HCT116 (cell line): ENCODE measurements at regions not wholly inside any gene's neighbourhood (a gene's known extent, or its start where the extent isn't known, plus 50 kb on each side); places are given as distances from the start of the nearest gene placed in this dataset.

Experiments used
- ATAC-seq: fragments of 200-7000 bp; cut with Tn5 transposase; 2 replicates; pipeline ENCODE4 v1.9.1; 2020; ENCODE audit warnings: mild to moderate bottlenecking, moderate library complexity
- BruUV-seq: library from RNA; stranded (reverse); fragments of 400-500 nt; replicated peaks from 2 replicates; lab custom pipeline; 2021; lab: Mats Ljungman, UMichigan
- CTCF ChIA-PET: fragments of 300-600 bp; sonication (Branson Sonifier 250); formaldehyde crosslinking; loops from one replicate; lab custom pipeline; 2021; ENCODE audit warnings: antibody characterized with exemption; lab: Charles Lee
- POLR2A ChIA-PET: fragments of 300-600, 350-600 bp; sonication (Branson Sonifier 250); formaldehyde crosslinking; loops from one replicate; lab custom pipeline; 2021; ENCODE audit warnings: antibody characterized with exemption; lab: Charles Lee
- RAD21 ChIA-PET, 2 experiments: fragments of 300-600 bp; sonication (Branson Sonifier 250); formaldehyde crosslinking; loops; one replicate each; lab custom pipeline; 2023; ENCODE audit warnings: low total read pairs in 2 of 2; ENCODE audit not compliant: uncharacterized antibody in 2 of 2, unreplicated experiment in 2 of 2, low non-redundant PET in 1 of 2; lab: Charles Lee
- DNase-seq: peaks from one replicate; pipeline ENCODE4 v3.0.0-alpha.2; 2010; ENCODE audit warnings: low read depth, low spot score
- H2AFZ ChIP-seq: fragments of 200-600 bp; shearing (Covaris generic), sonication (generic); 2 replicates; pipeline ENCODE4 v1.6.1; 2017; ENCODE audit warnings: low read depth, mixed run types, mixed read lengths, antibody characterized with exemption, low read length; ENCODE audit not compliant: poor library complexity, severe bottlenecking
- H3K27ac ChIP-seq: 2 replicates; pipeline ENCODE4 v1.5.1; 2012; ENCODE audit warnings: low read depth, low read length
- H3K27me3 ChIP-seq: fragments of 200-600 bp; sonication (generic); 2 replicates; pipeline ENCODE4 v1.6.1; 2016; ENCODE audit warnings: mixed run types, low read length, mixed read lengths; ENCODE audit not compliant: insufficient read depth
- H3K36me3 ChIP-seq, 2 experiments: fragments of 200-500 bp in 1 of 2; fragments of 200-600 bp in 1 of 2; sonication (Bioruptor generic) in 1 of 2; sonication (generic) in 1 of 2; 2 replicates each; pipeline versions ENCODE4 v1.5.1 to v1.6.1; 2014 to 2016; ENCODE audit warnings: low read length in 2 of 2, inconsistent platforms in 1 of 2, mixed read lengths in 1 of 2, mixed run types in 1 of 2; ENCODE audit not compliant: insufficient read depth in 2 of 2, control insufficient read depth in 1 of 2
- H3K4me1 ChIP-seq, 2 experiments: fragments of 200-600 bp in 1 of 2; sonication (generic) in 1 of 2; 2 replicates each; pipeline versions ENCODE4 v1.5.1 to v1.6.1; 2012 to 2017; ENCODE audit warnings: low read length in 2 of 2, inconsistent platforms in 1 of 2, mild to moderate bottlenecking in 1 of 2, mixed read lengths in 1 of 2, mixed run types in 1 of 2, moderate library complexity in 1 of 2; ENCODE audit not compliant: insufficient read depth in 2 of 2, control insufficient read depth in 1 of 2
- H3K4me2 ChIP-seq: fragments of 200-600 bp; sonication (generic); 2 replicates; pipeline ENCODE4 v1.6.1; 2017; ENCODE audit warnings: mixed run types, low read length, mixed read lengths
- H3K4me3 ChIP-seq, 2 experiments: fragments of 200-600 bp in 1 of 2; sonication (generic) in 1 of 2; replicated peaks in 1 of 2; 2 replicates each; pipeline ENCODE4 v1.5.1; 2011 to 2016; ENCODE audit warnings: low read length in 2 of 2, control low read depth in 1 of 2, low read depth in 1 of 2, mild to moderate bottlenecking in 1 of 2, mixed read lengths in 1 of 2, mixed run types in 1 of 2
- H3K79me2 ChIP-seq: fragments of 200-600 bp; sonication (generic); 2 replicates; pipeline ENCODE4 v1.6.1; 2017; ENCODE audit warnings: mild to moderate bottlenecking, mixed run types, low read length, moderate library complexity, mixed read lengths; ENCODE audit not compliant: insufficient read depth
- H3K9ac ChIP-seq: fragments of 200-600 bp; sonication (generic); 2 replicates; pipeline ENCODE4 v1.6.1; 2016; ENCODE audit warnings: low read length, mixed read lengths
- H3K9me2 ChIP-seq: fragments of 200-600 bp; sonication (generic), shearing (Covaris generic); 2 replicates; pipeline ENCODE4 v1.6.1; 2017; ENCODE audit warnings: mixed run types, mild to moderate bottlenecking, moderate library complexity; ENCODE audit not compliant: insufficient read depth
- H3K9me3 ChIP-seq, 2 experiments: fragments of 200-500 bp in 1 of 2; fragments of 200-600 bp in 1 of 2; sonication (Bioruptor generic) in 1 of 2; sonication (generic) in 1 of 2; 2 replicates each; pipeline ENCODE4 v1.6.1; 2014 to 2017; ENCODE audit warnings: low read length in 2 of 2, mixed read lengths in 2 of 2, inconsistent platforms in 1 of 2, low read depth in 1 of 2, mild to moderate bottlenecking in 1 of 2, mixed run types in 1 of 2, moderate library complexity in 1 of 2; ENCODE audit not compliant: control insufficient read depth in 1 of 2, insufficient read depth in 1 of 2
- H4K20me1 ChIP-seq: fragments of 200-600 bp; sonication (generic), shearing (Covaris generic); 2 replicates; pipeline ENCODE4 v1.6.1; 2017; ENCODE audit warnings: mixed run types, mild to moderate bottlenecking, moderate library complexity; ENCODE audit not compliant: insufficient read depth
- CEBPB ChIP-seq: IDR thresholded peaks from 2 replicates; pipeline ENCODE4 v1.6.1; 2012; ENCODE audit warnings: low read depth
- CTCF ChIP-seq, 3 experiments: fragments of 200-600 bp in 1 of 3; sonication (generic) in 1 of 3; IDR thresholded peaks in 2 of 3; conservative IDR thresholded peaks in 1 of 3; 2 replicates each; pipeline ENCODE4 v1.5.1; 2012 to 2017; ENCODE audit warnings: low read depth in 2 of 3, low read length in 2 of 3, antibody characterized with exemption in 1 of 3, borderline replicate concordance in 1 of 3, control low read depth in 1 of 3, mild to moderate bottlenecking in 1 of 3, mixed read lengths in 1 of 3, mixed run types in 1 of 3, moderate library complexity in 1 of 3; ENCODE audit not compliant: insufficient read depth in 1 of 3
- EGR1 ChIP-seq: IDR thresholded peaks from 2 replicates; pipeline ENCODE4 v1.6.1; 2012; ENCODE audit warnings: low read depth
- EZH2 ChIP-seq: fragments of 200-600 bp; sonication (generic); IDR thresholded peaks from 2 replicates; pipeline ENCODE4 v1.6.1; 2017; ENCODE audit warnings: antibody characterized with exemption, mixed run types
- EZH2phosphoT487 ChIP-seq: fragments of 200-600 bp; IDR thresholded peaks from 2 replicates; pipeline ENCODE4 v1.6.1; 2018; ENCODE audit warnings: antibody characterized with exemption, borderline replicate concordance
- FOSL1 ChIP-seq: IDR thresholded peaks from 2 replicates; pipeline ENCODE4 v1.6.1; 2012; ENCODE audit warnings: low read depth
- POLR2A ChIP-seq: IDR thresholded peaks from 2 replicates; pipeline ENCODE4 v1.7.0; 2011; ENCODE audit warnings: borderline replicate concordance; ENCODE audit not compliant: insufficient read depth, insufficient read length; ENCODE audit errors: extremely low read depth
- POLR2AphosphoS5 ChIP-seq: IDR thresholded peaks from 2 replicates; pipeline ENCODE4 v1.6.1; 2011; ENCODE audit warnings: mild to moderate bottlenecking, low read depth, low read length, moderate library complexity
- RAD21 ChIP-seq: IDR thresholded peaks from 2 replicates; pipeline ENCODE4 v1.6.1; 2012; ENCODE audit warnings: low read depth, mild to moderate bottlenecking
- REST ChIP-seq: IDR thresholded peaks from 2 replicates; pipeline ENCODE4 v1.6.1; 2012; ENCODE audit warnings: low read depth
- SIN3A ChIP-seq: IDR thresholded peaks from 2 replicates; pipeline ENCODE4 v1.6.1; 2012; ENCODE audit warnings: low read depth
- SRF ChIP-seq: IDR thresholded peaks from 2 replicates; pipeline ENCODE4 v1.6.1; 2012; ENCODE audit warnings: low read depth
- TCF7L2 ChIP-seq: IDR thresholded peaks from 2 replicates; pipeline ENCODE4 v1.7.0; 2011; ENCODE audit warnings: borderline replicate concordance, inconsistent platforms; ENCODE audit not compliant: insufficient read depth, insufficient read length; ENCODE audit errors: extremely low read depth
- YY1 ChIP-seq: IDR thresholded peaks from 2 replicates; pipeline ENCODE4 v1.6.1; 2011; ENCODE audit warnings: low read length, low read depth, moderate library complexity, mild to moderate bottlenecking; ENCODE audit not compliant: insufficient replicate concordance; ENCODE audit errors: extremely low read depth
- ZFX ChIP-seq: fragments of 450-650 bp; IDR thresholded peaks from 2 replicates; pipeline ENCODE4 v1.6.1; 2017
- ZNF274 ChIP-seq: fragments of 200-500 bp; sonication (Bioruptor generic); IDR thresholded peaks from 2 replicates; pipeline ENCODE4 v1.6.1; 2014; ENCODE audit warnings: mild to moderate bottlenecking, low read depth, low read length, inconsistent platforms
- intact Hi-C: fragments of 100-400 bp; cut with micrococcal nuclease; formaldehyde crosslinking; loops from 2 replicates; pipeline ENCODE4 v1.10.0; 2022
- TF ChIP-seq, protein P1 (sequence below): IDR thresholded peaks from 2 replicates; pipeline ENCODE4 v1.6.1; 2012
- TF ChIP-seq, protein P2 (sequence below): IDR thresholded peaks from 2 replicates; pipeline ENCODE4 v1.6.1; 2012
- TF ChIP-seq, protein P3 (sequence below): IDR thresholded peaks from 2 replicates; pipeline ENCODE4 v1.6.1; 2011; ENCODE audit warnings: mild to moderate bottlenecking, low read length, moderate library complexity; ENCODE audit not compliant: insufficient replicate concordance; ENCODE audit errors: extremely low read depth

DNA sequence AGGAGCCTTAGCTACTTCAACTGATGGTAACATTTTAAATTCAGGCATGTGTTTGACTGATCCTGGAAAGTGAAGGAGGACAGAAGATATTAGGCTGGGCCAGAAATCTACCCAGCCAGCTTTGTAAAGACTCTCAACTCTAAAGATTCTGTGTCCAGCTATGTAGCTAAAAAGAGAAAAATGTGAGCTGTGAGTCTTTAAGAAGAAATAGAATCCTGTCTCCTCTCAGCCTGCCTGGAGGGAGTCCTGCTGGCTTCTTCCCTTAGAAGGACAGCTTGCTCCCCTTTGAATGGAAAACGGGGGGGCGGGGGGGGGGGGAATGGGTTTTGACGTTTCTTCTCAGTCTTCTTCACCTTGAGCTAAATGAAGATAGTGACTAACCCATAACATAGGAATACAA is 54.3 kb upstream of the INTU start:
- Histone ChIP-seq H3K79me2 (no peaks in the 10 kb centered on the region), H3K4me2 (no peak overlapping the region), H4K20me1 (no peaks in the 10 kb centered on the region), H3K9me2 (no peaks in the 10 kb centered on the region), H3K27me3 (no peaks in the 10 kb centered on the region), H3K4me1 (no peaks in the 10 kb centered on the region), H3K9me3 (no peaks in the 10 kb centered on the region), H2AFZ (no peak overlapping the region), H3K27ac (no peak overlapping the region), H3K9ac (no peak overlapping the region), H3K36me3 (no peaks in the 10 kb centered on the region), H3K4me3 (no peak overlapping the region)
- ChIA-PET CTCF (interaction anchor here (1.3 to 1.5 kb wide), 2 partner anchors 9 to 154 kb away, joined by 4 to 7 read pairs; no protein-coding TSS in a partner anchor), RAD21 (interaction anchor here in 1 of 2 experiments (1.6 kb wide), 1 partner anchor 8 kb away, joined by 4 read pairs; no protein-coding TSS in a partner anchor), POLR2A (no interaction called here)
- BruUV-seq, result no TSS peak
- ATAC-seq, result no peak
- TF ChIP-seq ZFX, result no peak
- TF ChIP-seq SRF, result no peak
- TF ChIP-seq, protein P1, sequence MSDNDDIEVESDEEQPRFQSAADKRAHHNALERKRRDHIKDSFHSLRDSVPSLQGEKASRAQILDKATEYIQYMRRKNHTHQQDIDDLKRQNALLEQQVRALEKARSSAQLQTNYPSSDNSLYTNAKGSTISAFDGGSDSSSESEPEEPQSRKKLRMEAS, result no peak
- TF ChIP-seq POLR2A, result no peak
- no peak for TF ChIP-seq CTCF (IDR thresholded peaks at IDR 0.05 in 2 of 3, conservative IDR thresholded peaks at IDR 0.05 in 1 of 3; ENCODE audit: borderline replicate concordance in 1 of 3, insufficient read depth in 1 of 3, low read depth in 2 of 3, low read length in 2 of 3)
- TF ChIP-seq SIN3A, result no peak
- no peak for TF ChIP-seq EZH2phosphoT487
- TF ChIP-seq POLR2AphosphoS5, result no peak
- TF ChIP-seq REST, result no peak
- TF ChIP-seq EZH2, result no peak
- TF ChIP-seq, protein P2, sequence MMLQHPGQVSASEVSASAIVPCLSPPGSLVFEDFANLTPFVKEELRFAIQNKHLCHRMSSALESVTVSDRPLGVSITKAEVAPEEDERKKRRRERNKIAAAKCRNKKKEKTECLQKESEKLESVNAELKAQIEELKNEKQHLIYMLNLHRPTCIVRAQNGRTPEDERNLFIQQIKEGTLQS, result no peak
- TF ChIP-seq YY1, result no peak
- TF ChIP-seq CEBPB, result no peak
- no peak for TF ChIP-seq ZNF274
- no peak for TF ChIP-seq RAD21
- no peak for TF ChIP-seq EGR1
- no peak for TF ChIP-seq TCF7L2
- TF ChIP-seq, protein P3, sequence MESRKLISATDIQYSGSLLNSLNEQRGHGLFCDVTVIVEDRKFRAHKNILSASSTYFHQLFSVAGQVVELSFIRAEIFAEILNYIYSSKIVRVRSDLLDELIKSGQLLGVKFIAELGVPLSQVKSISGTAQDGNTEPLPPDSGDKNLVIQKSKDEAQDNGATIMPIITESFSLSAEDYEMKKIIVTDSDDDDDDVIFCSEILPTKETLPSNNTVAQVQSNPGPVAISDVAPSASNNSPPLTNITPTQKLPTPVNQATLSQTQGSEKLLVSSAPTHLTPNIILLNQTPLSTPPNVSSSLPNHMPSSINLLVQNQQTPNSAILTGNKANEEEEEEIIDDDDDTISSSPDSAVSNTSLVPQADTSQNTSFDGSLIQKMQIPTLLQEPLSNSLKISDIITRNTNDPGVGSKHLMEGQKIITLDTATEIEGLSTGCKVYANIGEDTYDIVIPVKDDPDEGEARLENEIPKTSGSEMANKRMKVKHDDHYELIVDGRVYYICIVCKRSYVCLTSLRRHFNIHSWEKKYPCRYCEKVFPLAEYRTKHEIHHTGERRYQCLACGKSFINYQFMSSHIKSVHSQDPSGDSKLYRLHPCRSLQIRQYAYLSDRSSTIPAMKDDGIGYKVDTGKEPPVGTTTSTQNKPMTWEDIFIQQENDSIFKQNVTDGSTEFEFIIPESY, result no peak
- TF ChIP-seq FOSL1, result no peak
- intact Hi-C loops, result no loop called here
- DNase-seq, result no peak
